Nephron progenitor cell (in vitro differentiated cells): ENCODE measurements at regions not wholly inside any gene's neighbourhood (a gene's known extent, or its start where the extent isn't known, plus 50 kb on each side); places are given as distances from the start of the nearest gene placed in this dataset.

Experiments used
- DNase-seq: peaks from one replicate; pipeline ENCODE4 v3.0.0; 2021
- H3K27ac Mint-ChIP-seq: 2 replicates; pipeline ENCODE4 v1.8.0; 2021; ENCODE audit warnings: mild to moderate bottlenecking, moderate library complexity, mixed read lengths
- H3K27me3 Mint-ChIP-seq: 2 replicates; pipeline ENCODE4 v1.8.0; 2021; ENCODE audit warnings: mild to moderate bottlenecking, low read depth, mixed read lengths; ENCODE audit not compliant: poor library complexity
- H3K36me3 Mint-ChIP-seq: 2 replicates; pipeline ENCODE4 v1.8.0; 2021; ENCODE audit warnings: low read depth, mixed read lengths
- H3K4me1 Mint-ChIP-seq: 2 replicates; pipeline ENCODE4 v1.8.0; 2021; ENCODE audit warnings: mixed read lengths
- H3K4me3 Mint-ChIP-seq: 2 replicates; pipeline ENCODE4 v1.8.0; 2021; ENCODE audit warnings: mild to moderate bottlenecking, moderate library complexity, mixed read lengths
- H3K9me3 Mint-ChIP-seq: 2 replicates; pipeline ENCODE4 v1.8.0; 2021; ENCODE audit warnings: mild to moderate bottlenecking, moderate library complexity, mixed read lengths
- CTCF ChIP-seq: fragments of 200-600 bp; sonication (generic); IDR thresholded peaks from 2 replicates; pipeline ENCODE4 v1.5.0; 2021; ENCODE audit warnings: antibody characterized with exemption

DNA sequence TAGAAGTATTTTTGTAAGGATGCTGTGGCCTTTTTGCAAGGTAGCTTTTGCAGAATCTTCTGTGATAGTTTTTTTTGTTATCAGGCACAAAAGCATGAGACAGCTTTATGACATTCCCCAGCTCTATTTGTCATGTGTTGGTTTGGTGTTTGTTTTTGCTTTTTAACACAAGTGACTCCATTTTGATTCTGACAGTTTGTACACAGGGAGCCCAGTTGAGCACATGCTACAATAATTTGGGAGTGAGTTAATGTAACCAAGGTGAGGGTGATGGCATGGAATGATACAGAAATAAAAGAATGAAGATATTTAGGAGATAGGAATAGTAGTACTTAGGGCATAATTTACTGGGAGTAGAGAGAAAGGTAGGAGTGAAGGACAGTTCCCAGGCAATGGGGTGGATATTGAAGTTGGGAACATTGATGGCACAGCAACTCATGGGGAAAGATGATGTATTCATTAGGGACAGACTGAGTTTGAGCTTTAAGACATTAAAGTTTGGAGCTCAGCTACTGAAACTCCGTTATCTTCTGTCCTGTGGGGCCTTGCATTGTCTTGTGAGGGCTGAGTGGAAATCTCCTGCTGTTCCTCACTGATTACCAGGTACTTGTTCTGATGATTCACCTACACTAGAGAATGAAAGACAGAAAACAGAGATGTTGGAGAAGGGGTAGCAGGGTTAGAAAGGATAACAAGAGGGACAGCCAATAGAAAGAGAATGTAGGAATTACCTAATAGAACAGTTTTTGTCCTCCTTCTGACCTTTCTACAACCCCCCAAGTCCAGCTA lies 88.3 kb upstream of the CCDC112 start:
- Mint-ChIP-seq H3K36me3 (no peaks in the 10 kb centered on the region), H3K9me3 (no peaks in the 10 kb centered on the region), H3K27ac (no peak overlapping the region), H3K4me3 (no peak overlapping the region), H3K4me1 (peaks cover 14% of the 10 kb centered on the region), H3K27me3 (no peaks in the 10 kb centered on the region)
- no peak for TF ChIP-seq CTCF
- DNase-seq, result no peak

GRCh38 chr5:115382989-115383388 lies 86.5 kb upstream of the CCDC112 start:
- Mint-ChIP-seq H3K4me3 (no peak overlapping the region), H3K9me3 (no peaks in the 10 kb centered on the region), H3K27me3 (no peaks in the 10 kb centered on the region), H3K27ac (no peak overlapping the region), H3K36me3 (no peaks in the 10 kb centered on the region), H3K4me1 (no peaks in the 10 kb centered on the region)
- no peak for DNase-seq
- no peak for TF ChIP-seq CTCF

- no peak for DNase-seq
- H3K9me3 Mint-ChIP-seq, result no peaks in the 10 kb centered on the region
Observed at GRCh38 chr5:115381911-115382662, 85.6 kb upstream of the CCDC112 start.

DNA sequence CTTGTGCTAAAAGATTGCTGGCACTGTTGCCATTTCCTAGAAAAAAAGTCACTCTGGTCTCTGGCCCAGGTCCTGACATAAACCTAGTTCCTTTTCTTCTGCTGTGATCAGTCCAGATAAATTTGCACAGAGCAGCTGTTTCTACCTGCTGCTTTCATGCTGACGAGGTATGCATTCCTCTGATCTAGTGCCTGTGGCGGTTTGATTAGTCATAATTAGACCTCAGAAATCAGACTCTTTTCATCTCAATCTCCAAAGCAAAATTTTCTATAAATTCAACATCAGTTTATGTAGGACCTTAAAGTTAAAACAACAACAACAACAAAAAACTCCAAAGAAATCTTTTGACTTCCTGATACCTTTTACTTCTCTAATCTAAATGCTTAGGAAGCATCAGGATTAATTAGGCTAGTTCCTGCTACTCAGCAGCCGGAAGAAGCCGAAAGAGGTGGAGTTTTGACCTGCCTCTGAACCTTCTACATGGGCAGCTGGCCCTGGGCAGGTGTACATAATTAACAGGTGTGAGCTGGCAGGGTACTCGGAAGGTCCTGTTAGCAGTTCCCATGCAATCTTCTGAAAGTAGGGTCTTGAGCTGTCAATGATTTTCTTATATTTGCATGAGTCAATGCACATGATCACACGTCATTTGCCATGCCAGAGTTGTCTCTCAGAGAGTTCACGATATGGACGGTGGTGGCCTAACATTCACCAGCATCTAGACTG lies 83.3 kb upstream of the CCDC112 start:
- Mint-ChIP-seq H3K36me3 (no peaks in the 10 kb centered on the region), H3K4me3 (no peak overlapping the region), H3K9me3 (no peaks in the 10 kb centered on the region), H3K27me3 (no peaks in the 10 kb centered on the region), H3K4me1 (peaks cover 3% of the 10 kb centered on the region), H3K27ac (no peak overlapping the region)
- no peak for DNase-seq
- no peak for TF ChIP-seq CTCF

More at GRCh38 chr5:115381911-115382662, 85.6 kb upstream of the CCDC112 start:
- no peak overlapping the region for H3K4me3 Mint-ChIP-seq
- no peaks in the 10 kb centered on the region for H3K4me1 Mint-ChIP-seq
- TF ChIP-seq CTCF, result no peak
- H3K27me3 Mint-ChIP-seq, result no peaks in the 10 kb centered on the region
- H3K27ac Mint-ChIP-seq, result no peak overlapping the region
- H3K36me3 Mint-ChIP-seq, result no peaks in the 10 kb centered on the region

GRCh38 chr5:115378754-115379153 lies 82.3 kb upstream of the CCDC112 start:
- Mint-ChIP-seq H3K4me3 (no peak overlapping the region), H3K27ac (no peak overlapping the region), H3K4me1 (peaks cover 3% of the 10 kb centered on the region), H3K9me3 (no peaks in the 10 kb centered on the region), H3K36me3 (no peaks in the 10 kb centered on the region), H3K27me3 (no peaks in the 10 kb centered on the region)
- DNase-seq, result no peak
- no peak for TF ChIP-seq CTCF
